ENCODE measurements at regions not wholly inside any gene's neighbourhood (a gene's known extent, or its start where the extent isn't known, plus 50 kb on each side); places are given as distances from the start of the nearest gene placed in this dataset.

DNA sequence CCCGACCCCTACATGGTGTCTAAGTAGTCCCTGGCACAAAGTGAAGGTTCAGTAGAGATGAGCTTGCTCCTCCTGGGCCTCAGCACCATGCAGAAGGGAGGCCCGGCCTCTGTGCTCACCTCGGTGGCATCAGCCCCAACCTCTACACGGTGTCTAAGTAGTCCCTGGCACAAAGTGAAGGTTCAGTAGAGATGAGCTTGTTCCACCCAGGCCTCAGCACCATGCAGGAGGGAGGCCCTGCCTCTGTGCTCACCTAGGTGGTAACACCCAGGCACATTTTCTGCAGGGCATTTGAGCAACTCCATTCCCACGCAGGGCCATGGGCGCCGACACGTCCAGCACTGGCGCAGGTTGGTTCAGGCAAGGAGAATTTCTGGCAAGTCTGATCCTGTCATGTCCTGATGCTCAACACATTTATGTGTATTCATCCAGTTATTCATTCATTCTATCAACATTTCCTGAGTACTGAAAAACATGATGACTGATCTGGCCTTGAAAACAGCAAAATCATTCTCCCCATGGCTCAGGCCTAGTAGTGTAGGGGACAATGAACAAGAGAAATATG is 408.2 kb upstream of the MYT1L start:
- no peaks in the 10 kb centered on the region for H3K36me3 ChIP-seq (ENCODE audit: control insufficient read depth, insufficient read depth, low read length)
- H3K27me3 ChIP-seq (ENCODE audit: control insufficient read depth, insufficient read depth, low read length) = no peaks in the 10 kb centered on the region
- H3K9me3 ChIP-seq (ENCODE audit: control insufficient read depth, insufficient read depth, low read depth, low read length) = no peaks in the 10 kb centered on the region
- DNase-seq (ENCODE audit: low read depth in 2 of 2) = no peak
- H3K4me3 ChIP-seq (replicated peaks in 1 of 4; ENCODE audit: control extremely low read depth in 1 of 4, insufficient read depth in 1 of 4, low read depth in 3 of 4, low read length in 4 of 4) = no peak overlapping the region
- TF ChIP-seq, protein P1, sequence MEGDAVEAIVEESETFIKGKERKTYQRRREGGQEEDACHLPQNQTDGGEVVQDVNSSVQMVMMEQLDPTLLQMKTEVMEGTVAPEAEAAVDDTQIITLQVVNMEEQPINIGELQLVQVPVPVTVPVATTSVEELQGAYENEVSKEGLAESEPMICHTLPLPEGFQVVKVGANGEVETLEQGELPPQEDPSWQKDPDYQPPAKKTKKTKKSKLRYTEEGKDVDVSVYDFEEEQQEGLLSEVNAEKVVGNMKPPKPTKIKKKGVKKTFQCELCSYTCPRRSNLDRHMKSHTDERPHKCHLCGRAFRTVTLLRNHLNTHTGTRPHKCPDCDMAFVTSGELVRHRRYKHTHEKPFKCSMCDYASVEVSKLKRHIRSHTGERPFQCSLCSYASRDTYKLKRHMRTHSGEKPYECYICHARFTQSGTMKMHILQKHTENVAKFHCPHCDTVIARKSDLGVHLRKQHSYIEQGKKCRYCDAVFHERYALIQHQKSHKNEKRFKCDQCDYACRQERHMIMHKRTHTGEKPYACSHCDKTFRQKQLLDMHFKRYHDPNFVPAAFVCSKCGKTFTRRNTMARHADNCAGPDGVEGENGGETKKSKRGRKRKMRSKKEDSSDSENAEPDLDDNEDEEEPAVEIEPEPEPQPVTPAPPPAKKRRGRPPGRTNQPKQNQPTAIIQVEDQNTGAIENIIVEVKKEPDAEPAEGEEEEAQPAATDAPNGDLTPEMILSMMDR (conservative IDR thresholded peaks at IDR 0.05 in 1 of 2, IDR thresholded peaks at IDR 0.05 in 1 of 2; ENCODE audit: low read depth in 1 of 2, low read length in 2 of 2) = no peak
- no peak for TF ChIP-seq EZH2 (IDR thresholded peaks at IDR 0.05; ENCODE audit: low read length, missing control alignments)
- no peaks in the 10 kb centered on the region for H4K20me1 ChIP-seq (ENCODE audit: control insufficient read depth, extremely low read depth, insufficient read depth, low read length)
- H3K4me2 ChIP-seq (ENCODE audit: extremely low read depth, insufficient read depth, low read length) = no peak overlapping the region
- H3K4me1 ChIP-seq (ENCODE audit: control insufficient read depth, extremely low read depth, insufficient read depth, low read length) = no peaks in the 10 kb centered on the region
- no peak overlapping the region for H2AFZ ChIP-seq (ENCODE audit: low read length)
- no peak overlapping the region for H3K27ac ChIP-seq (ENCODE audit: insufficient read depth, low read length)
- no peaks in the 10 kb centered on the region for H3K79me2 ChIP-seq (ENCODE audit: control insufficient read depth, insufficient read depth, low read length)
- H3K9ac ChIP-seq (ENCODE audit: insufficient read depth, low read length) = no peak overlapping the region

DNA sequence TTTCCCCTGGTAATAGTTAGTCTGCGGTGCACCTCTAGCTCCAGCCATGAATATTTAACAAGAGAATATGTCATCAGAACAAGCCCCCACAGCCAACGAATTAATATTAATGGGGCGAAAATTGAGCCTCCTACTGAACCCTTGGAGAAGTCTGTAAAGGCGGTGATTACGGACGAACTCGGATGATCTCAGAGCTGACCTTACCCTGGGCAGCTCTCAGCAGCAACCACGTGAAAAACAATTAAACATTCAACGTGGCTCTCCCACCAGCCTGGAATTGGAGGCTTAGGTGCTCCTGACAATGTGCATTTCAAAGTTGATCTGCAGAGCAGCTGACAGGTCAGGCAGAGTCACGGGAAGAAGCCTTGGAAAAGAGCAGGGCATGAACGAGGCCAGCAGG is 407.6 kb upstream of the MYT1L start:
- DNase-seq (ENCODE audit: low read depth in 2 of 2) = no peak
- no peaks in the 10 kb centered on the region for H3K4me1 ChIP-seq (ENCODE audit: control insufficient read depth, extremely low read depth, insufficient read depth, low read length)
- no peaks in the 10 kb centered on the region for H3K9me3 ChIP-seq (ENCODE audit: control insufficient read depth, insufficient read depth, low read depth, low read length)
- H3K4me3 ChIP-seq (replicated peaks in 1 of 4; ENCODE audit: control extremely low read depth in 1 of 4, insufficient read depth in 1 of 4, low read depth in 3 of 4, low read length in 4 of 4) = no peak overlapping the region
- no peaks in the 10 kb centered on the region for H3K36me3 ChIP-seq (ENCODE audit: control insufficient read depth, insufficient read depth, low read length)
- H3K4me2 ChIP-seq (ENCODE audit: extremely low read depth, insufficient read depth, low read length) = no peak overlapping the region
- H3K9ac ChIP-seq (ENCODE audit: insufficient read depth, low read length) = no peak overlapping the region
- H4K20me1 ChIP-seq (ENCODE audit: control insufficient read depth, extremely low read depth, insufficient read depth, low read length) = no peaks in the 10 kb centered on the region
- H3K27me3 ChIP-seq (ENCODE audit: control insufficient read depth, insufficient read depth, low read length) = no peaks in the 10 kb centered on the region
- H2AFZ ChIP-seq (ENCODE audit: low read length) = no peak overlapping the region
- no peaks in the 10 kb centered on the region for H3K79me2 ChIP-seq (ENCODE audit: control insufficient read depth, insufficient read depth, low read length)
- no peak overlapping the region for H3K27ac ChIP-seq (ENCODE audit: insufficient read depth, low read length)
- no peak for TF ChIP-seq EZH2 (IDR thresholded peaks at IDR 0.05; ENCODE audit: low read length, missing control alignments)
- TF ChIP-seq, protein P1 (conservative IDR thresholded peaks at IDR 0.05 in 1 of 2, IDR thresholded peaks at IDR 0.05 in 1 of 2; ENCODE audit: low read depth in 1 of 2, low read length in 2 of 2) = no peak

DNA sequence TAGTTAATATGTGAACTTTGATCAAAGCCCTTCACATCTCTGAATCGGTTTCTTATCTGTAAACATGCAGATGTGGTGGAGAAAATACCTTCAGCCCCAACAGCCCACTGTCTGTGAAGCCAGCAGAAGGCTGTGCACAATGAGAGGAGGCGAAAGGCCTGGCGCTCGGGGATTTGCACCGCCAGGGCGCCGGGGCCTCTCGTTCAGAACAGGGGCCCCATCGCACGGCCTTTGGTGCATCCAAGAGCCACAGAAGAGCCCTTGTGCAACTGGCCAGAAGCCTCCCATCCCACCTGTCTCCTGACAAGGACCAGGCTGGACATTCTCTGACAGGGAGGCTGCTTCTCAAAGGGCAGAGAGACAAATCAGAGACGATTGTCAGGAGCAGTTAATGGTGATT is 407.2 kb upstream of the MYT1L start:
- Histone ChIP-seq H3K27ac (ENCODE audit: insufficient read depth, low read length) (no peak overlapping the region), H3K9me3 (ENCODE audit: control insufficient read depth, insufficient read depth, low read depth, low read length) (no peaks in the 10 kb centered on the region), H3K9ac (ENCODE audit: insufficient read depth, low read length) (no peak overlapping the region), H3K36me3 (ENCODE audit: control insufficient read depth, insufficient read depth, low read length) (no peaks in the 10 kb centered on the region), H3K4me2 (ENCODE audit: extremely low read depth, insufficient read depth, low read length) (no peak overlapping the region), H3K4me3 (replicated peaks in 1 of 4; ENCODE audit: control extremely low read depth in 1 of 4, insufficient read depth in 1 of 4, low read depth in 3 of 4, low read length in 4 of 4) (no peak overlapping the region), H3K27me3 (ENCODE audit: control insufficient read depth, insufficient read depth, low read length) (no peaks in the 10 kb centered on the region), H2AFZ (ENCODE audit: low read length) (no peak overlapping the region), H4K20me1 (ENCODE audit: control insufficient read depth, extremely low read depth, insufficient read depth, low read length) (no peaks in the 10 kb centered on the region), H3K79me2 (ENCODE audit: control insufficient read depth, insufficient read depth, low read length) (no peaks in the 10 kb centered on the region), H3K4me1 (ENCODE audit: control insufficient read depth, extremely low read depth, insufficient read depth, low read length) (no peaks in the 10 kb centered on the region)
- TF ChIP-seq EZH2 (IDR thresholded peaks at IDR 0.05; ENCODE audit: low read length, missing control alignments) = no peak
- TF ChIP-seq, protein P1 (conservative IDR thresholded peaks at IDR 0.05 in 1 of 2, IDR thresholded peaks at IDR 0.05 in 1 of 2; ENCODE audit: low read depth in 1 of 2, low read length in 2 of 2) = no peak
- DNase-seq (ENCODE audit: low read depth in 2 of 2) = no peak

Data from fibroblast of lung (primary cell).